PC-3 (cell line): ENCODE measurements at regions not wholly inside any gene's neighbourhood (a gene's known extent, or its start where the extent isn't known, plus 50 kb on each side); places are given as distances from the start of the nearest gene placed in this dataset.

Source experiments
- ATAC-seq: fragments of 200-7000 bp; cut with Tn5 transposase; 2 replicates; pipeline ENCODE4 v1.9.1; 2020; ENCODE audit warnings: mild to moderate bottlenecking, moderate library complexity
- BruUV-seq: library from RNA; stranded (reverse); fragments of 400-500 nt; replicated peaks from 2 replicates; lab custom pipeline; 2021; lab: Mats Ljungman, UMichigan
- CTCF ChIA-PET: fragments of 300-600 bp; sonication (Branson Sonifier 250); formaldehyde crosslinking; loops from one replicate; lab custom pipeline; 2022; ENCODE audit warnings: antibody characterized with exemption; lab: Charles Lee
- POLR2A ChIA-PET: fragments of 300-600 bp; sonication (Branson Sonifier 250); formaldehyde crosslinking; loops from one replicate; lab custom pipeline; 2022; ENCODE audit warnings: antibody characterized with exemption; ENCODE audit not compliant: unreplicated experiment; lab: Charles Lee
- DNase-seq: peaks from one replicate; pipeline ENCODE4 v3.0.0-alpha.2; 2015
- H2AFZ ChIP-seq: fragments of 300-600 bp; sonication (generic); 2 replicates; pipeline ENCODE4 v1.6.0; 2016; ENCODE audit warnings: antibody characterized with exemption, low read length
- H3F3A ChIP-seq: fragments of 300-600 bp; sonication (generic); one replicate; pipeline ENCODE4 v1.6.0; 2017; ENCODE audit warnings: antibody characterized with exemption, low read length, control low read depth, mild to moderate bottlenecking; ENCODE audit not compliant: unreplicated experiment
- H3K27ac ChIP-seq: fragments of 300-600 bp; sonication (generic); 2 replicates; pipeline ENCODE4 v1.5.1; 2016; ENCODE audit warnings: mild to moderate bottlenecking, low read length
- H3K27me3 ChIP-seq: fragments of 300-600 bp; sonication (generic); 2 replicates; pipeline ENCODE4 v1.6.1; 2016; ENCODE audit warnings: low read length, mixed read lengths
- H3K36me3 ChIP-seq: fragments of 300-600 bp; sonication (generic); 2 replicates; pipeline ENCODE4 v1.6.1; 2016; ENCODE audit warnings: low read depth, mixed run types, low read length, mixed read lengths
- H3K4me1 ChIP-seq: fragments of 300-600 bp; sonication (generic); 2 replicates; pipeline ENCODE4 v1.5.1; 2016; ENCODE audit warnings: low read length; ENCODE audit not compliant: insufficient read depth
- H3K4me2 ChIP-seq: fragments of 300-600 bp; sonication (generic); 2 replicates; pipeline ENCODE4 v1.6.0; 2016; ENCODE audit warnings: low read length
- H3K4me3 ChIP-seq: fragments of 300-600 bp; sonication (generic); 2 replicates; pipeline ENCODE4 v1.5.1; 2016; ENCODE audit warnings: mild to moderate bottlenecking, low read length, mixed read lengths
- H3K79me2 ChIP-seq: fragments of 300-600 bp; sonication (generic); 2 replicates; pipeline ENCODE4 v1.6.1; 2017; ENCODE audit warnings: low read length, mixed read lengths
- H3K9ac ChIP-seq: fragments of 300-600 bp; sonication (generic); 2 replicates; pipeline ENCODE4 v1.6.0; 2016; ENCODE audit warnings: mild to moderate bottlenecking, low read length
- H3K9me2 ChIP-seq: fragments of 300-600 bp; sonication (generic); replicated peaks from 2 replicates; pipeline ENCODE4 v1.6.1; 2016; ENCODE audit warnings: mixed run types, low read length, mixed read lengths
- H3K9me3 ChIP-seq: fragments of 300-600 bp; sonication (generic); 2 replicates; pipeline ENCODE4 v1.6.1; 2016; ENCODE audit warnings: low read length, mixed read lengths
- H4K20me1 ChIP-seq: fragments of 300-600 bp; sonication (generic); 2 replicates; pipeline ENCODE4 v1.6.1; 2016; ENCODE audit warnings: low read length, mixed read lengths
- EZH2 ChIP-seq: fragments of 300-600 bp; sonication (generic); IDR thresholded peaks from one replicate; pipeline ENCODE4 v1.6.1; 2017; ENCODE audit warnings: antibody characterized with exemption, mild to moderate bottlenecking, low read length; ENCODE audit not compliant: unreplicated experiment
- EZH2phosphoT487 ChIP-seq: fragments of 300-600 bp; sonication (generic); IDR thresholded peaks from 2 replicates; pipeline ENCODE4 v1.6.1; 2018; ENCODE audit warnings: mild to moderate bottlenecking, antibody characterized with exemption, low read length, borderline replicate concordance
- intact Hi-C: fragments of 100-400 bp; cut with micrococcal nuclease; formaldehyde crosslinking; loops from 2 replicates; pipeline ENCODE4 v1.9.0; 2023
- TF ChIP-seq, protein P1 (sequence below): fragments of 300-600 bp; sonication (generic); conservative IDR thresholded peaks from 2 replicates; pipeline ENCODE4 v1.5.1; 2017; ENCODE audit warnings: antibody characterized with exemption, low read depth, mild to moderate bottlenecking, low read length

DNA sequence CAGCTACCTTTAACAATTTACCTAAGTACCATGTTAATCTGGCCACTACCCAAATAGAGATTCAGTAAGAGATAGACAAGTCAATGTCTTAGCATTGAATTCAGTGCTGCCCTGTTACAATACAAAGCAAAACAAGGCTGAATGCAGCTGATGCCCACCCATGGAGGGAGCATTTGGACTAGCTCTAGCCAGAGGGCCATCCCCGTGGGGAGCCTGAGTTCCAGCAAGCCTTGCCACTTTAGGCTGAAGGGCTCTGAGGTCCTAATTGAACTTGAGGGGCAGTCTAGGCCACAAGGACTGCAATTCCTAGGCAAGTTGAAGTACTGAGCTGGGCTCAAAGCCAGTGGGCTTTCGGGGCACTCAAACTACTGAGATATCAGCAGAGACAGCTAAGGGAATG lies 265.9 kb downstream of the EFHB start:
- H3K27ac ChIP-seq = no peak overlapping the region
- H3K4me1 ChIP-seq = no peaks in the 10 kb centered on the region
- no peaks in the 10 kb centered on the region for H3F3A ChIP-seq
- ChIA-PET POLR2A (no interaction called here), CTCF (no interaction called here)
- intact Hi-C loops = no loop called here
- H3K9ac ChIP-seq = no peak overlapping the region
- H3K9me2 ChIP-seq = no peaks in the 10 kb centered on the region
- H3K79me2 ChIP-seq = no peaks in the 10 kb centered on the region
- no peak for TF ChIP-seq EZH2
- TF ChIP-seq EZH2phosphoT487 = no peak
- TF ChIP-seq, protein P1, sequence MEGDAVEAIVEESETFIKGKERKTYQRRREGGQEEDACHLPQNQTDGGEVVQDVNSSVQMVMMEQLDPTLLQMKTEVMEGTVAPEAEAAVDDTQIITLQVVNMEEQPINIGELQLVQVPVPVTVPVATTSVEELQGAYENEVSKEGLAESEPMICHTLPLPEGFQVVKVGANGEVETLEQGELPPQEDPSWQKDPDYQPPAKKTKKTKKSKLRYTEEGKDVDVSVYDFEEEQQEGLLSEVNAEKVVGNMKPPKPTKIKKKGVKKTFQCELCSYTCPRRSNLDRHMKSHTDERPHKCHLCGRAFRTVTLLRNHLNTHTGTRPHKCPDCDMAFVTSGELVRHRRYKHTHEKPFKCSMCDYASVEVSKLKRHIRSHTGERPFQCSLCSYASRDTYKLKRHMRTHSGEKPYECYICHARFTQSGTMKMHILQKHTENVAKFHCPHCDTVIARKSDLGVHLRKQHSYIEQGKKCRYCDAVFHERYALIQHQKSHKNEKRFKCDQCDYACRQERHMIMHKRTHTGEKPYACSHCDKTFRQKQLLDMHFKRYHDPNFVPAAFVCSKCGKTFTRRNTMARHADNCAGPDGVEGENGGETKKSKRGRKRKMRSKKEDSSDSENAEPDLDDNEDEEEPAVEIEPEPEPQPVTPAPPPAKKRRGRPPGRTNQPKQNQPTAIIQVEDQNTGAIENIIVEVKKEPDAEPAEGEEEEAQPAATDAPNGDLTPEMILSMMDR = no peak
- no peak overlapping the region for H3K4me2 ChIP-seq
- H3K4me3 ChIP-seq = no peak overlapping the region
- no peaks in the 10 kb centered on the region for H3K36me3 ChIP-seq
- no peak for ATAC-seq
- no peak overlapping the region for H2AFZ ChIP-seq
- H4K20me1 ChIP-seq = no peaks in the 10 kb centered on the region
- H3K9me3 ChIP-seq = no peaks in the 10 kb centered on the region
- no TSS peak for BruUV-seq
- DNase-seq = no peak
- H3K27me3 ChIP-seq = no peaks in the 10 kb centered on the region

DNA sequence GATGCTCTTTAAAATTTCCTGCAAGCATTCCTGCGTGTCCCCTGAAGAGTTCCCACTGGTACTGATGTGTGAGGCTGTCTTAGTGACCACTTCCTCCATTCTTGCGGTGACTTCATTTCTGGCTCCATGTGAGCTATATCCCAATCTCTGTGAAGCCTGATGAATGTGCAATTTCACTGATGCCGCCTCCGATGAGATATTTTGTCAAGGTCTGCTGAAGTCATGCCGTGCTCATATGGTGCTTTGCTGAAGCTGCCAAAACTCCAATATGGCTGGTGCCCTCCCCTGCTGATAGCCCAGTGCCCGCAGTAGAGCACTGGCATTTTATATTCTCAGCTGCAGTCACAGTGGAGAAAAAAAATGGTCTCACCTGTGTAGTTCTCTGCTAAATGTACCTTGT lies 271.5 kb downstream of the EFHB start:
- Histone ChIP-seq H3F3A (no peaks in the 10 kb centered on the region), H3K27ac (no peak overlapping the region), H2AFZ (no peak overlapping the region), H3K36me3 (no peaks in the 10 kb centered on the region), H3K9ac (no peak overlapping the region), H3K9me2 (no peaks in the 10 kb centered on the region), H3K4me3 (no peak overlapping the region), H3K4me1 (no peaks in the 10 kb centered on the region), H3K27me3 (no peaks in the 10 kb centered on the region), H3K79me2 (no peaks in the 10 kb centered on the region), H3K9me3 (peaks cover 7% of the 10 kb centered on the region; the same call in 1 of the 2 replicates), H3K4me2 (no peak overlapping the region), H4K20me1 (no peaks in the 10 kb centered on the region)
- BruUV-seq = no TSS peak
- no peak for DNase-seq
- POLR2A ChIA-PET = no interaction called here
- ATAC-seq = no peak
- intact Hi-C loops = no loop called here
- TF ChIP-seq EZH2 = no peak
- TF ChIP-seq, protein P1 = no peak
- CTCF ChIA-PET = no interaction called here

DNA sequence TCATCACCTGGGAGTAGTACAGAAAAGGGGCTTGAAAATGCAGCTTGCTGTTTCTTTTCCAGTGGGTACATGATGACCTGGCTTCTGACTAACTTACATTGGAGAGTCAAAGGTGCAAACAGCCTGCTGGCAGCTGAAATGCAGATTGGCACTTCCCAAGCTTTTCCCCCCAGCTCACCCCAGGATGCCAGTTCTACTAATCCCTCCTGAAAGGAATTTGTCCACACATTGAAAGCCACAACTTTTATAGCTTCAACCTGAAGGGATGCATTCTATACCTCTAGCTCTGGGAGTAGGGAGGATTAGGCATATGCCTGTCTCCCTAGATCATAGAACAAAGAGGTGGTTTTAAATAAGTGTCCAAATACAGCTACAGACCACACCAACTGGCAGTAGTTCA lies 281.7 kb downstream of the EFHB start:
- POLR2A ChIA-PET = no interaction called here
- ATAC-seq = no peak
- CTCF ChIA-PET = no interaction called here

More for the DNA sequence above, 281.7 kb downstream of the EFHB start:
- Histone ChIP-seq H3K9me2 (no peaks in the 10 kb centered on the region), H3F3A (no peaks in the 10 kb centered on the region), H3K9ac (no peak overlapping the region), H3K4me3 (no peak overlapping the region), H3K36me3 (no peaks in the 10 kb centered on the region), H3K27ac (no peak overlapping the region), H2AFZ (no peak overlapping the region), H3K4me1 (no peaks in the 10 kb centered on the region), H3K9me3 (peaks cover 11% of the 10 kb centered on the region; the same call in 1 of the 2 replicates), H3K79me2 (no peaks in the 10 kb centered on the region), H3K27me3 (no peaks in the 10 kb centered on the region), H3K4me2 (no peak overlapping the region), H4K20me1 (no peaks in the 10 kb centered on the region)
- no peak for TF ChIP-seq EZH2
- TF ChIP-seq EZH2phosphoT487 = no peak
- TF ChIP-seq, protein P1 = no peak
- BruUV-seq = no TSS peak
- intact Hi-C loops = no loop called here
- no peak for DNase-seq
